ENCODE measurements at regions not wholly inside any gene's neighbourhood (a gene's known extent, or its start where the extent isn't known, plus 50 kb on each side); places are given as distances from the start of the nearest gene placed in this dataset.
A peak's percentile ranks its signal among the peaks of the same experiment; 100 is the strongest.

GRCh38 chr2:237150186-237150585 lies 64.5 kb downstream of the COPS8 start:
- TF ChIP-seq, protein P1, sequence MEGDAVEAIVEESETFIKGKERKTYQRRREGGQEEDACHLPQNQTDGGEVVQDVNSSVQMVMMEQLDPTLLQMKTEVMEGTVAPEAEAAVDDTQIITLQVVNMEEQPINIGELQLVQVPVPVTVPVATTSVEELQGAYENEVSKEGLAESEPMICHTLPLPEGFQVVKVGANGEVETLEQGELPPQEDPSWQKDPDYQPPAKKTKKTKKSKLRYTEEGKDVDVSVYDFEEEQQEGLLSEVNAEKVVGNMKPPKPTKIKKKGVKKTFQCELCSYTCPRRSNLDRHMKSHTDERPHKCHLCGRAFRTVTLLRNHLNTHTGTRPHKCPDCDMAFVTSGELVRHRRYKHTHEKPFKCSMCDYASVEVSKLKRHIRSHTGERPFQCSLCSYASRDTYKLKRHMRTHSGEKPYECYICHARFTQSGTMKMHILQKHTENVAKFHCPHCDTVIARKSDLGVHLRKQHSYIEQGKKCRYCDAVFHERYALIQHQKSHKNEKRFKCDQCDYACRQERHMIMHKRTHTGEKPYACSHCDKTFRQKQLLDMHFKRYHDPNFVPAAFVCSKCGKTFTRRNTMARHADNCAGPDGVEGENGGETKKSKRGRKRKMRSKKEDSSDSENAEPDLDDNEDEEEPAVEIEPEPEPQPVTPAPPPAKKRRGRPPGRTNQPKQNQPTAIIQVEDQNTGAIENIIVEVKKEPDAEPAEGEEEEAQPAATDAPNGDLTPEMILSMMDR (IDR thresholded peaks at IDR 0.05; ENCODE audit: insufficient read depth, low read depth, low read length, missing control alignments), result no peak
- no peak overlapping the region for H3K4me3 ChIP-seq (ENCODE audit: low read length)
- DNase-seq (ENCODE audit: low read depth), result no peak

DNA sequence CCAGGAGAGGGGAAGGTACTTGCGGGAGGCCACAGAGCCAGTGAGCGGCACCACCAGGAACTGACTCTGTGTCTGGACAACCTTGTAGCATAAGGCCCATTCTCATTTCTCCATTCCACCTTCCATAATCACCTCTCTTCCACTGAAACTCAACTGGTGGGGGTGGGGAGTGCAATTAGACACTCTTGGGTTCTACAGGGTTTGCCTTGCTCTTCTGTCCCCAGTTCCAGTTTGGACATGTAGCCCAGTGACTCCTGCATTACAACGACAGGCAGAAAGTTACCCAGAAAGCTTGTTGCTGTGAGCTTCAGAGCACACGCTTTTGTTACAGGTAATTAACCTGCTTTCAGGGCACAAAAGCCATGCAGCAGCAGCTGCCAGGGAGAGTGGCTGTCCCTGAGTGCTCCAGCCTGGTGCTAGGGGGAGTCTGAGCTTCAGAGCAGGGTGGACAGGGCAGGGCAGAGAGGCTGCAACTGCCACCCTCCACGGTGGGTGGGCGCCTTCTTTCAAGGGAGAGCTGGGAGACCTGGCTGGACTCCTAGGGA lies 65.2 kb downstream of the COPS8 start:
- TF ChIP-seq, protein P1 (IDR thresholded peaks at IDR 0.05; ENCODE audit: insufficient read depth, low read depth, low read length, missing control alignments), result no peak
- DNase-seq (ENCODE audit: low read depth), result peak; percentile 25
- no peak overlapping the region for H3K4me3 ChIP-seq (ENCODE audit: low read length)

DNA sequence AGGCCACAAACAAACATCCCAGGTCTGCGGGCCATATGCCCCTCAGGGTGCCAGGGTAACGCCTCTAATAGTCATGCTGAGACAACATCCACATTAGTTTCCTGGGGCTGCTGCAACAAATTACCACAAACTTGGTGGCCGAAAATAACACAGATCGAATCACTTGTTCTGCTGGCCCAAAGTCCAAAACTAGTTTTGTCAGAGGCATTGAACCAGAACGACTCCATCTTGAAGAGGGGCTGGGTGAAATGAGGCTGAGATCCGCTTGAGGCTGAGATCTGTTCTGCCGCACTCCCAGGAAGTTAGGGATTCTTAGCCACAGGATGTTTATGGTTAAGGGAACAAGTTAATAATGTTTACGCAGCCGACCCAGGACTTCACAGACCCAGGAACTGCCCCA lies 66.7 kb downstream of the COPS8 start:
- TF ChIP-seq, protein P1 (IDR thresholded peaks at IDR 0.05; ENCODE audit: insufficient read depth, low read depth, low read length, missing control alignments), result no peak
- H3K4me3 ChIP-seq (ENCODE audit: low read length), result no peak overlapping the region
- no peak for DNase-seq (ENCODE audit: low read depth)

GRCh38 chr2:237153181-237153580 lies 67.5 kb downstream of the COPS8 start:
- TF ChIP-seq, protein P1 (IDR thresholded peaks at IDR 0.05; ENCODE audit: insufficient read depth, low read depth, low read length, missing control alignments), result no peak
- H3K4me3 ChIP-seq (ENCODE audit: low read length), result no peak overlapping the region
- no peak for DNase-seq (ENCODE audit: low read depth)

GRCh38 chr2:237154082-237154638 lies 68.5 kb downstream of the COPS8 start:
- TF ChIP-seq, protein P1 (IDR thresholded peaks at IDR 0.05; ENCODE audit: insufficient read depth, low read depth, low read length, missing control alignments), result peak; percentile 70

GRCh38 chr2:237154884-237155851 lies 69.5 kb downstream of the COPS8 start:
- TF ChIP-seq, protein P1 (IDR thresholded peaks at IDR 0.05; ENCODE audit: insufficient read depth, low read depth, low read length, missing control alignments), result no peak
- no peak for DNase-seq (ENCODE audit: low read depth)
- no peak overlapping the region for H3K4me3 ChIP-seq (ENCODE audit: low read length)

More at GRCh38 chr2:237154082-237154638, 68.5 kb downstream of the COPS8 start:
- no peak overlapping the region for H3K4me3 ChIP-seq (ENCODE audit: low read length)
- peak; percentile 60 for DNase-seq (ENCODE audit: low read depth)

Data from epithelial cell of esophagus (primary cell).